NT2/D1 (cell line): ENCODE measurements at regions not wholly inside any gene's neighbourhood (a gene's known extent, or its start where the extent isn't known, plus 50 kb on each side); places are given as distances from the start of the nearest gene placed in this dataset.

Experiments used
- DNase-seq: peaks from one replicate; pipeline ENCODE4 v3.0.0-alpha.2; 2011; ENCODE audit warnings: low read depth, low spot score
- H3K27me3 ChIP-seq: 2 replicates; pipeline ENCODE4 v1.6.0; 2011; ENCODE audit warnings: mild to moderate bottlenecking; ENCODE audit not compliant: insufficient read length, insufficient read depth
- H3K36me3 ChIP-seq: 2 replicates; pipeline ENCODE4 v1.6.1; 2011; ENCODE audit warnings: mild to moderate bottlenecking, low read length, mixed read lengths; ENCODE audit not compliant: insufficient read depth, insufficient read length
- H3K4me1 ChIP-seq: 2 replicates; pipeline ENCODE4 v1.5.1; 2011; ENCODE audit not compliant: insufficient read depth, insufficient read length
- H3K4me3 ChIP-seq: 2 replicates; pipeline ENCODE4 v1.5.1; 2011; ENCODE audit warnings: low read depth; ENCODE audit not compliant: insufficient read length
- H3K9ac ChIP-seq: 2 replicates; pipeline ENCODE4 v1.6.0; 2011; ENCODE audit warnings: low read depth; ENCODE audit not compliant: insufficient read length
- H3K9me3 ChIP-seq: 2 replicates; pipeline ENCODE4 v1.5.1; 2011; ENCODE audit warnings: mild to moderate bottlenecking, low read length; ENCODE audit not compliant: insufficient read depth
- SUZ12 ChIP-seq: IDR thresholded peaks from 2 replicates; pipeline ENCODE4 v1.6.1; 2011; ENCODE audit not compliant: insufficient read length, insufficient read depth; ENCODE audit errors: extremely low read depth
- YY1 ChIP-seq: IDR thresholded peaks from 2 replicates; pipeline ENCODE4 v1.6.1; 2011; ENCODE audit not compliant: insufficient read length, insufficient read depth
- ZNF274 ChIP-seq: IDR thresholded peaks from 2 replicates; pipeline ENCODE4 v1.6.1; 2011; ENCODE audit warnings: mild to moderate bottlenecking, low read depth, low read length

DNA sequence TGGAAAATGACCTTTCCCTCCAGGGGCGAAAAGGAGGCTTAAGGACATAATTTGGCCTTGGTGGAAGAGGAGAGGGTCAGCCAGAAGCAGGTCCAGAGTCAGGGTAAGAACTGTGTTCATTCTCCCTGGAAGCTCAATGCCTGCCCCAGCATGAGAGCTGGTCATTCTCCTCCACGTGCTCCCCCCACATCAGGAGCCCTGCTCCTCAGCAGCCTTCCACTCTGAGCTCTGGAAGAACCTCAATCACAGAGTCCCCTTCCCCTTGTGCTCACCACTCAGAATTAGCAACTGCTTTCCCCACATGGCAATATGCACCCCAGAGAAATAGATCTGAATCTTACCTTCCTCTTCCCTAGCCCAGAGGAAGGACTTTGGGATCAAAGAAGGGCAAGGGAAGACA lies 115.4 kb downstream of the TMEM200C start:
- Histone ChIP-seq H3K4me1 (no peaks in the 10 kb centered on the region), H3K27me3 (no peaks in the 10 kb centered on the region), H3K9me3 (no peaks in the 10 kb centered on the region; the same call in 1 of the 2 replicates), H3K4me3 (no peak overlapping the region), H3K9ac (no peak overlapping the region), H3K36me3 (no peaks in the 10 kb centered on the region)
- DNase-seq = no peak
- TF ChIP-seq YY1 (no peak), ZNF274 (no peak)

DNA sequence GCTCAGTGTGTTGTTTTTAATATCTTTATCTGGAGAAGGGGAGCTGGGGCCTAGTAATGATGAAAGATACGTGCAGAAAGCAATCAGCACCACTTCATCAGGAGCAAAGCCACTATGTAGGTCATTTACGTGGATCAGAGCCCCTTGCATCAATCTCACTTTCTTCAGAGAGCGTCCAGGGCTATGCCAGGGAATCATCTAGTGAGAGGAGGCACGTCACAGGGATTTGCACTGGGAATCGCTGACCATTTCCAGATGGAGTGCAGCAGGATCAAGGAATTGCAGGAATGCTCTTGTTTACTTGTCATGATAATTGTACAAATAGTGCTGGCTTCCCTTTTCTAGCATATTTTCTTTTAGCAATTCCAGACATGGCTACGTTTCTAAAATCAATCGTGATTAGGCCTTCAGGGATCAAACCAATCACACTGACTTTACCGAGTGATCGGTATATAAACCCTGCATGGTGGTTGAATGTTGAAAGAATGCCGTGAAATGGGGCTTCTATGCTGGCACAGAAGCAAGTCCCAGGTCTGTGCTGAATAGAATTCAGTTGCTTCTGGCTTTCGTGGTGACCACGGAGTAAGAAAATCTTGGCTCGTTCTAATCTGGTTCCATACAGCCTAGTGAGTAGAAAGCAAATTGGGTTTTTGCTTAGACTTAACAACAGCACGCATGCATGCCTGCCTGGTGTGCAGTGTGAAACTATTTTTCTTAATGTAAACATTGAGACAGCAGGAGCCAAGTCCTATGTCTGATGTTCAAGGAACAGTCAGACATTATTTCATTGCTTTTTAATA lies 122.8 kb downstream of the TMEM200C start:
- TF ChIP-seq ZNF274 (no peak), SUZ12 (no peak), YY1 (no peak)
- H3K27me3 ChIP-seq = no peaks in the 10 kb centered on the region
- peak; percentile 8 for DNase-seq
- H3K9ac ChIP-seq = no peak overlapping the region
- H3K9me3 ChIP-seq = no peaks in the 10 kb centered on the region
- H3K4me3 ChIP-seq = no peak overlapping the region
- no peaks in the 10 kb centered on the region for H3K4me1 ChIP-seq
- H3K36me3 ChIP-seq = no peaks in the 10 kb centered on the region

DNA sequence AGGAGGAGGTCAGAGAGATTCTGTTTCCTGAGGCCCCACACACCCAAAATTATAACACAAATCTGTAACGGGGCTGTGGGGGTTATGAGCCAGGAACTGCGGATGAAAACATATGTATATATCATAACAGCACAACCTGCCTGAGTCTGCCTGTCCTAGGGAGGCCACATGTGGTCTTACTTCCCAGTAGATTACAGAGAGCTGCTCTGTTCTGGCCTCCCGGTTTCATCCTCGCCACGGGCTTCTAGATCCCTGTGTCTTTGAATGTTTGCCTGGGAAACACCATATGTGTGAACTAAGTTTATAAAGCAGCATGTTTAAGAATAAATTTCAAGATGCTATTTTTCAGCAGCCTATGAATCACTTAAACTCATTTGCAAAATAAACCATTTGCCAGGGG lies 124.0 kb downstream of the TMEM200C start:
- H3K36me3 ChIP-seq = no peaks in the 10 kb centered on the region
- H3K9me3 ChIP-seq = no peaks in the 10 kb centered on the region
- H3K4me3 ChIP-seq = no peak overlapping the region
- no peaks in the 10 kb centered on the region for H3K27me3 ChIP-seq
- H3K4me1 ChIP-seq = no peaks in the 10 kb centered on the region
- TF ChIP-seq ZNF274 (no peak), SUZ12 (no peak), YY1 (no peak)
- DNase-seq = no peak
- no peak overlapping the region for H3K9ac ChIP-seq

DNA sequence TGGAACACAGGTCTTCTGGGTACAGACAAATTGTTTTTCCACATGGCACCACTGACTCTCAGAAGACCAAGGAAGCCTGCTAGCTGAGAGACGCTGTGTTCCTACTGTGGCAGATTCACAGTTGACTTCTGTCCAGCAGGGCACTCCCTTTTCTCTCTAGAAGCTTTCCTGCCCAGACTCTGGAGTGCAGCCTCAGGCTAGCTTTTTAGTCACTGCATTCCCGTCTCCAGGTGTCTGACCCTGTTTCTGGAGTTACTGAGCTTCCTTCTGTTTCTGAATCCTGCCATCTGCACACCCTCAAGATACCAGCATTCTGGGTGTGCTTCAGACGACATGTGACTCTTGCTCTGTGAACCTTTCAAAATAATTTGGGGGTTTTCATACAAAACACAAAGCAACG lies 125.1 kb downstream of the TMEM200C start:
- Histone ChIP-seq H3K9ac (no peak overlapping the region), H3K36me3 (no peaks in the 10 kb centered on the region), H3K4me1 (no peaks in the 10 kb centered on the region), H3K9me3 (no peaks in the 10 kb centered on the region), H3K27me3 (no peaks in the 10 kb centered on the region), H3K4me3 (no peak overlapping the region)
- TF ChIP-seq YY1 = no peak
- DNase-seq = no peak

DNA sequence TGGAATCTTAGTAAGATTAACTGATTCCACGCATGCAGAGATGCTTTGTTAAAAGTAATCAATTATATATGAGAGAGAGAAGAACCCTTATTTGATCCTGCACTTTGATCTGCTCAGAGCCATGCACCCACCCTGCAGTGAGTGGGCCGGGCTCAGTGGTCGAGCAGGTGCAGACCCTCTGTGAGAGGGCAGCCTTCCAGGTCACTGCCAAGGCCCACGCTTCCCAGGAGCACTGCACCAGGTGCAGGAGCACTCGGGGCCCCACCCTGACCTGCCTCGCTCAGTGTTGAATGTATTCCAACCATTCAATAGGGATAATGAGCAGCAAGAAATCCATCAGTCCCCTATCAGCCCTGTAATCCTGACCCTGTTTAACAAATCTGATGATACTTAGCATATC lies 126.9 kb downstream of the TMEM200C start:
- no peak for TF ChIP-seq ZNF274
- no peaks in the 10 kb centered on the region for H3K36me3 ChIP-seq
- H3K9me3 ChIP-seq = no peaks in the 10 kb centered on the region
- no peak overlapping the region for H3K4me3 ChIP-seq
- no peaks in the 10 kb centered on the region for H3K4me1 ChIP-seq
- H3K27me3 ChIP-seq = no peaks in the 10 kb centered on the region
- DNase-seq = no peak
- no peak overlapping the region for H3K9ac ChIP-seq

DNA sequence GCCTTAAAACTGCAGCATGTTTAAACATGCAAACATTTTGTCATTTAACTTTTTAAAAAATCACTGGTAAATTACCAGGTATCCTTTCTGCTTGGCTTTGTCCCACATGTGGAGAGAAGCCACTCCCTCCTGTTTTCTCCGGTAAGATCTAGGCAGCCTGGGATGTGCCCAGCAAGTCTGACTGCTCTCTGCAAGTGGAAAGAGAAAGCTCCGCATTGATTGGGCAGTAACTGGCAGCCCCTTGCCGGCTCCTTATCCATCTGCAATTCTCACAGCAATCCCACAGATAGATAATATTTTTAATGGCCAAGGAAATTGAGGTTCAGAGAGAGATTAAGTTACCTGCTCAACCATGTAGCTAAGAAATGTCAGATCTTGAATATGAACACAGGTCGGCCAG lies 136.1 kb downstream of the TMEM200C start:
- Histone ChIP-seq H3K9ac (no peak overlapping the region), H3K27me3 (no peaks in the 10 kb centered on the region), H3K4me3 (no peak overlapping the region), H3K9me3 (no peaks in the 10 kb centered on the region), H3K36me3 (no peaks in the 10 kb centered on the region), H3K4me1 (no peaks in the 10 kb centered on the region)
- TF ChIP-seq SUZ12 (no peak), ZNF274 (no peak), YY1 (no peak)
- DNase-seq = no peak

DNA sequence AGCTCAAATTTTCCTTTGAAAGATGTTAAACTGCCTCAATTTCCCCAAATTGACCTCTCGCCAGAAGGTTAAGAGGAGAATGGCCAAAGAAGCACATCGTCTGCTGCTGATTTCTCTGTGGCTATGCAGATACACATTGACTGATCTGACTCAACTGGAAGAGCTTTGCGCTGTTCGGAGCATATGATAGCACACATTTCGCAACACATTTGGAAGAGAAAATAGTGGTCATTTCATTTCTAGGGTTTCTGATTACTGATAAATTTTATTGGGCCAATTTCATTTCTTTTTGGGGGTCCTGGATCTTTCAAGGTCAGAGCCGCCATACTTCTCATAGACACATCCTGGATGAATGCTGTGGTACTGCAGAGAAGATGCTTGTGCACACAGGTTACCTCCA lies 138.5 kb downstream of the TMEM200C start:
- TF ChIP-seq YY1 = no peak
- no peak for TF ChIP-seq ZNF274
- TF ChIP-seq SUZ12 = no peak
- H3K36me3 ChIP-seq = no peaks in the 10 kb centered on the region
- no peak for DNase-seq

DNA sequence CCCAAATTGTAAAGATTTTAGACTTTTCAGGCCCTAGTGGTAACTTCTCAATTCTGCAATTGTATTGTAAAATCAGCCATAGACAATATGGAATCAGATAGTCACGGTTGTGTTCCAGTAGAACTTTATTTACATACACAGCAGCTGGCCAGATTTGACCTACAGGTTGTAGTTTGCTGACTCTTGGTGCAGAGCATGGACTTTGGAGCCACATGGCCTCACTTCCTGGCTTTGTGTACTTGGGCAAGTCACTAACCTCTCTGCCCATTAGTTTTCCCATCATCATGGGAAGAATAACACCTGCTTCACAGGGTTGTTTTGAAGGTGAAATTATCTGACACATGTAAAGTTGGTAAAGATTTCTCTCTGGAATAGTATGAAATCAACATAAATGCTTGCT lies 147.6 kb downstream of the TMEM200C start:
- Histone ChIP-seq H3K9ac (no peak overlapping the region), H3K4me1 (no peaks in the 10 kb centered on the region), H3K9me3 (no peaks in the 10 kb centered on the region), H3K36me3 (no peaks in the 10 kb centered on the region), H3K4me3 (no peak overlapping the region), H3K27me3 (no peaks in the 10 kb centered on the region)
- no peak for DNase-seq
- TF ChIP-seq YY1 = no peak
- no peak for TF ChIP-seq ZNF274
- TF ChIP-seq SUZ12 = no peak

More for the DNA sequence above, 138.5 kb downstream of the TMEM200C start:
- Histone ChIP-seq H3K4me3 (no peak overlapping the region), H3K9me3 (no peaks in the 10 kb centered on the region), H3K4me1 (no peaks in the 10 kb centered on the region), H3K9ac (no peak overlapping the region), H3K27me3 (no peaks in the 10 kb centered on the region)
